ENCODE measurements at regions not wholly inside any gene's neighbourhood (a gene's known extent, or its start where the extent isn't known, plus 50 kb on each side); places are given as distances from the start of the nearest gene placed in this dataset.

DNA sequence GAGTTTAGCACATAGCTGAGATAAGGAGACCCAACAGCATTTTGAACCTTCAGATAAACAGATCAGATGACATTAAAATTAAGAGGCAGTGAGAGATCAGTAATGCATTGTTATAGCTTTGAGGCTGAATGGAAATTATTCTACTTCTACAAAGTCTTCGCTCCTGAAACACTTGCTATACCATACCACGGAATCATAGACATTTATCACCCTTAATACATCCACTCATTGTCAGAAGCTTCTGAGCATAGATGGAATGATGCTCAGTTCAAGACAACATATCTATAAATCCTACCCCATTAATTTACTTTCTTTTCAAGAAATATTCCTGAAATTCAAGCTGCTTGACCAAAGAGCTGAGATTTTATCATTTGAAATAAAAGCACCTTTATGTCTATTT, 266.7 kb downstream of the C3orf38 start (continued):
- TF ChIP-seq, protein P1, sequence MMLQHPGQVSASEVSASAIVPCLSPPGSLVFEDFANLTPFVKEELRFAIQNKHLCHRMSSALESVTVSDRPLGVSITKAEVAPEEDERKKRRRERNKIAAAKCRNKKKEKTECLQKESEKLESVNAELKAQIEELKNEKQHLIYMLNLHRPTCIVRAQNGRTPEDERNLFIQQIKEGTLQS (IDR thresholded peaks at IDR 0.05; ENCODE audit: insufficient read depth, low read depth, low read length) = no peak
- no peak for TF ChIP-seq BACH1 (IDR thresholded peaks at IDR 0.05; ENCODE audit: low read length)
- no peak for TF ChIP-seq SP1 (IDR thresholded peaks at IDR 0.05; ENCODE audit: low read depth, low read length)
- no peak for TF ChIP-seq POLR2AphosphoS5 (IDR thresholded peaks at IDR 0.05; ENCODE audit: low read depth, low read length)
- no peak for TF ChIP-seq YY1 (IDR thresholded peaks at IDR 0.05; ENCODE audit: low read depth, low read length)
- no peak for TF ChIP-seq KDM5A (IDR thresholded peaks at IDR 0.05; ENCODE audit: low read length)
- TF ChIP-seq EP300 (IDR thresholded peaks at IDR 0.05; ENCODE audit: borderline replicate concordance in 1 of 2, low read depth in 2 of 2, low read length in 2 of 2) = no peak
- no peak for TF ChIP-seq CBX8 (IDR thresholded peaks at IDR 0.05; ENCODE audit: borderline replicate concordance, low read depth, low read length)

All from H1 (cell line).